M059J (cell line): ENCODE measurements at regions not wholly inside any gene's neighbourhood (a gene's known extent, or its start where the extent isn't known, plus 50 kb on each side); places are given as distances from the start of the nearest gene placed in this dataset.
A peak's percentile ranks its signal among the peaks of the same experiment; 100 is the strongest.
"Not testable (repeated sequence)": the region's sequence is repeated elsewhere in the genome, so short reads cannot be mapped to it uniquely, and the experiment has no call there.

Source experiments
- DNase-seq: peaks from one replicate; pipeline ENCODE4 v3.0.0-alpha.2; 2012; ENCODE audit warnings: low read depth

- no peak for DNase-seq
Observed at GRCh38 chr2:57156231-57156924, 890.2 kb upstream of the VRK2 start.

GRCh38 chr2:57160976-57161375 is 885.6 kb upstream of the VRK2 start:
- peak; percentile 20 for DNase-seq

GRCh38 chr2:57177176-57177575 is 869.4 kb upstream of the VRK2 start:
- no peak for DNase-seq

- DNase-seq = peak; percentile 66
Observed at GRCh38 chr2:57180042-57180567, 866.5 kb upstream of the VRK2 start.

GRCh38 chr2:57180678-57181077 is 865.9 kb upstream of the VRK2 start:
- no peak for DNase-seq

- DNase-seq = peak; percentile 22
Observed at GRCh38 chr2:57181315-57182038, 865.1 kb upstream of the VRK2 start.

DNA sequence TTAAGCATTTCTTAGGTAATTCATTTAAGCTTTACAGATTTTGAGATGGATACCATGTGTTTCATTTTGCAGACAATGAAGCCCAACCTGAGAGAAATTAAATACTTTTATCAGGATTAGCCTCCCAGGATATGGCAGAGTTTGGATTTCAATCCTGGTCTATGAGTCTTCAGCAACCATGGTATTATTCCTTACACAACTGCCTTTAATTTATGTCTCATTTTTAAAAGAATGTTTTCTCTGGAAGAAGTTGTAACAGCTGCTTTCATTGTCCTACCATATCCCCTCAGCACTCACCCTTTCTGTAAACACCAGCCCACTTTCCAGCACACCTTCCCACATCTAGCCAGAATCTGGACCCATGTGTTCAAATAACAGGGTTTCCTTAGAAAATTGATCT is 863.7 kb upstream of the VRK2 start:
- no peak for DNase-seq

DNA sequence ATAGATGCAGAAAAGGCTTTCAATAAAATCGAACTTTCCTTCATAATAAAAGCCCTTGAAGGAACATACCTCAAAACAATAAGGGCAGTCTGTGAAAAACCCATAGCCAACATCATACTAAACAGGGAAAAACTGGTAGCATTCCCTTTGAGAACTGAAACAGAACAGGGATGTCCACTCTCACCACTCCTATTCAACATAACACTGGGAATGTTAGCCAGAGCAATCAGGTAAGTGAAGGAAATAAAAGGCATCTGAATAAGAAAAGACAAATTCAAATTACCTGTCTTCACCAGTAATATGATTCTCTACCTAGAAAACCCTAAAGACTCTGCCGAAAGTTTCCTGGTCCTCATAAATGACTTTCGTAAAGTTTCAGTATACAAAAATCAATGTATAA is 861.0 kb upstream of the VRK2 start:
- no peak for DNase-seq

- no peak for DNase-seq
Observed at GRCh38 chr2:57190007-57190406, 856.6 kb upstream of the VRK2 start.

DNA sequence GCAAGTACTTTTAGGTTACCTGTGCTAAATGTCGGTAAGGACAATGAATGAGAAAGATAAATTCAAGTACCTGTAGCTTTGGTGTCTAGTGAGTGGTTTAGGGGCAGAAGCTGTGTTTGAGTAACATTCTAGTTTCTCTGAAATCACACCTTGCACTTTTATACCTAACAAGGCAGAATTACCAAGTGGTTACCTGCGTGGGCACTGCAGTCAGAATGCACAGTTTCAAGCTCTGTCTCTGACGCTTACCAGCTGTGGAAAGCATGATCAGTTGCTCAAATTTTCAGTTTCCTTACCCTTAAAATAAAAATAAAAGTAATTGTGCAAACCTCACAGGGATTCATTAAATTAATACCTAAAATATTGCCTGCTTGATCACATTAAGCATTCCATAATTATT is 846.9 kb upstream of the VRK2 start:
- no peak for DNase-seq

- DNase-seq = no peak
Observed at GRCh38 chr2:57204364-57204763, 842.2 kb upstream of the VRK2 start.

- no peak for DNase-seq
Observed at GRCh38 chr2:57205241-57205640, 841.4 kb upstream of the VRK2 start.

DNA sequence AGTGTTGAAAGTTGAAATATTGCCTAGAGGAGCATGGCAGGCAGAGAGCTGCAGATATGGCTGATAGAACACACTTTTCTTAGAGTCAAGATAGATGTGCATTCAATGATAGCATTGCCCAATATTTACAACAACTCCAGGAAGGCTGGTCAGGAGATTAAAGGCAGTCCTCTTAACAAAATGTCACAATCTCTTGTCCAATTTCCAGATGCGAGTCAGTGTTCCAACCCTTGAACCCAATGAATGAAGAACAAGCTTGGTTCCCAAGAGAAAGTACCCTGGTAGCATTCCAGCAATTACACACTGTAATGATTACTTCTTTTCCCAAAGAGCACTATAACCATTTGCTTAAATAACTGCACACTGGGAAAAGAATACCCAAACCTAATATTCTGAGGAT is 839.4 kb upstream of the VRK2 start:
- DNase-seq = no peak

GRCh38 chr2:57209799-57210198 is 836.8 kb upstream of the VRK2 start:
- DNase-seq = no peak

GRCh38 chr2:57210855-57211254 is 835.8 kb upstream of the VRK2 start:
- DNase-seq = no peak

DNA sequence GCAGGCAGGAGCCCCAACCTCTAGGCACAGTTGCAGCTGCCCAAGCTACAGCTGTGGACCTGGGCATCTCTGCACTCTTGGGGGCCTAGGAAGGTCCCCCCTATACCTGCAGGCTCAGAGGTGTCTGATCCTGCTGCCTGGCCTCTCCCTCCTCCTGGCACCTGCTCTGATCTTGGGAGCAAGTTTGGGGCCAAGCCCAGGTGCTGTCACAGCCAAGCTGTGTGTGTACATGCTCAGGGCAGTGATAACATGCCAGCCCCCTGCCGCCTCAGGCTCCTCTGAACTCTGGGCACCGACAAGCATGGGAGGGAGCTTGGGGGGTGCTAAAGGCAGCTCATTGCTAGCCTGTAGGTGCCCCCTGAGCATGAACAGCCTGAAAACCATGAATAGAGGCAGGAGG is 829.6 kb upstream of the VRK2 start:
- DNase-seq = no peak

GRCh38 chr2:57218206-57218605 is 828.4 kb upstream of the VRK2 start:
- no peak for DNase-seq

GRCh38 chr2:57229706-57230105 is 816.9 kb upstream of the VRK2 start:
- not testable (repeated sequence) for DNase-seq

GRCh38 chr2:57232341-57232740 is 814.3 kb upstream of the VRK2 start:
- not testable (repeated sequence) for DNase-seq

DNA sequence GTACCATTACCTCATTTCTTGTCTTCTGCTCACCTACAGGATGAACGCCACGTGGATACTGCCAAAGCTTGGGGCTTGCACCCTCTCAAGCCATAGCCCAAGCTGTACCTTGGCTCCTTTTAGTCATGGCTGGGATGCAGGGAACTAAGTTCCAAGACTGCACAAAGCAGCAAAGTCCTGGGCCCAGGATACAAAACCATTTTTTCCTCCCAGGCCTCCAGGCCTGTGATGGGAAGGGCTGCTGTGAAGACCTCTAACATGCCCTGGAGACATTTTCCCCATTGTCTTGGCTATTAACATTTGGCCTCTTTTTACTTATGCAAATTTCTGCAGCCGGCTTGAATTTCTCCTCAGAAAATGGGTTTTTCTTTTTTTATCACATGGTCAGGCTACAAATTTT is 795.1 kb upstream of the VRK2 start:
- not testable (repeated sequence) for DNase-seq

DNA sequence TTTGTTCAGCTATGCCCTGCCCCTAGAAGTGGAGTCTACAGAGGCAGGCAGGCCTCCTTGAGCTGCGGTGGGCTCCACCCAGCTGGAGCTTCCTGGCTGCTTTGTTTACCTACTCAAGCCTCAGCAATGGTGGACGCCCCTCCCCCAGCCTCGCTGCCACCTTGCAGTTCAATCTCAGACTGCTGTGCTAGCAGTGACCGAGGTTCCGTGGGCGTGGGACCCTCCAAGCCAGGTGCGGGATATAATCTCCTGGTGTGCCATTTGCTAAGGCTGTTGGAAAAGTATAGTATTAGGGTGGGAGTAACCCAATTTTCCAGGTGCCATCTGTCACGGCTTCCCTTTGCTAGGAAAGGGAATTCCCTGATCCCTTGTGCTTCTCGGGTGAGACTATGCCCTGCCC is 770.2 kb upstream of the VRK2 start:
- DNase-seq = not testable (repeated sequence)

DNA sequence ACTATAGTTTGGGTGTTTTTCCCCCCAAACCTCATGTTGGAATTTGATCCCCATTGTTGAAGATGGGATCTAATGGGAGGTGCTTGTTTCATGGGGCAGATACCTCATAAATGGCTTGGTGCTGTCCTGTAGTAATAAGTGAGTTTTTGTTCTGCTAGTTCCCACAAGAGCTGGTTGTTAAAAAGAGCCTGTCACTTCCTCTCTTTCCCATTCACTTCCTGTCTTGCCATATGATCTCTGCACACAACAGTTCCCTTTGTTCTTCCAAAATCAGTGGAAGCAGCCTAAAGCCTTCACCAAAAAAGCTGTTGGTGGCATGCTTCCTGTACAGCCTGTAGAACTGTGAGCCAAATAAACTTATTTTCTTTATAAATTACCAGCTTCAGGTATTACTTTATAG is 768.2 kb upstream of the VRK2 start:
- DNase-seq = no peak

GRCh38 chr2:57291209-57291608 is 755.4 kb upstream of the VRK2 start:
- DNase-seq = no peak
